ENCODE measurements at regions not wholly inside any gene's neighbourhood (a gene's known extent, or its start where the extent isn't known, plus 50 kb on each side); places are given as distances from the start of the nearest gene placed in this dataset.

DNA sequence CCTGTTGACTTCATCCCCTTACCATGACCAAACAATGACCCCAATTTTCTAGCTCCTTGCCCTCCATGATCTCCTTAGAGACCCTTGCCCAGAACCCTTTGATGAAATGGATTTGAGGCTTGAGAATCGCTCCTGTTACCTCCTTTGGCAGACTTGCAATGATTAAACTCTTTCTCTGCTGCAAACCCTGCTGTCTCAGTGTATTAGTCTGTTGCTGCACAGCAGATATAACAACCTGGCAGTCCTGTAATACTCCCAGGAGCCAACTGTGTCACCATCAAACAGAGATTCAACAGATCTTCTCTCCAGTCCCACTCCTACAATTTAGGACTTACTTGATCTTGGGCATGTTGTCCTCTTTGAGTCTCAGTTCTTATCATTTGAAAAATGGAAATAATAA, 242.9 kb downstream of the HRH4 start:
- TF ChIP-seq CTCF (conservative IDR thresholded peaks at IDR 0.05; ENCODE audit: low read depth, low read length) = no peak
- no peak overlapping the region for H3K4me3 ChIP-seq (ENCODE audit: low read length)
- no peak for DNase-seq (ENCODE audit: low read depth)

DNA sequence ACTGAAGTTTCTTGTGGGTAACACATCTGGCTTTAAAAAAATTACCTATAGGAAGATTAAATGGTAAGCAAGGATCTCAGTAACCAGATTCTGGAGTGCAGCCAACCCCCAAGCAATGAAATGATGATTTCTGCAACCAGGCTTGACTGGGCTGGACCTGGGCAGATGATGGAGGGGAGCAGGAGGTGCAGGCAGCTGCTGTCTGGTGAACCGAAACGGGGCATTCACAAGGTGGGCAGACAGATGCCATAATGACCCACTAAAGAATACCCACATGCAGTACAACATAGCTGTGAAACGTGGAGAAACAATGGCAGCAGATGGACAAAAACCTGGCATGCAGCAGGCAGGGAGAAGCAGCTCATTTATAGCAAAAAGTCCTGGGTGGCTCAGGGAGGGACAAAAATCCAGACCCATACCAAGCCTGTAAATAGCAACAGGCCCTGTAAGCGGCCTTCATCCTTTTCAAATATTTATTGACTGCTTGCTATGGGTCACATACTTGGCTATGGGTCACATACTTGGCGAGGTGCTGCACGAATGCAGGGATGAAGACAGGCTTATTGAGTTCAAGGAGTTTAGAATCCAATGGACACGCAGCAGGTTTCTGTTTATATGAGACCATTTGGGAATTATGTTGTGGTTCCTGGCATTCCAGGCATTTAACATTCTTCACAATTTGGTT, 244.7 kb downstream of the HRH4 start:
- DNase-seq (ENCODE audit: low read depth) = peak; percentile 53
- no peak overlapping the region for H3K4me3 ChIP-seq (ENCODE audit: low read length)
- no peak for TF ChIP-seq CTCF (conservative IDR thresholded peaks at IDR 0.05; ENCODE audit: low read depth, low read length)

- no peak for DNase-seq (ENCODE audit: low read depth)
- no peak overlapping the region for H3K4me3 ChIP-seq (ENCODE audit: low read length)
- TF ChIP-seq CTCF (conservative IDR thresholded peaks at IDR 0.05; ENCODE audit: low read depth, low read length) = no peak
Observed at GRCh38 chr18:24710474-24710873, 250.0 kb downstream of the HRH4 start.

DNA sequence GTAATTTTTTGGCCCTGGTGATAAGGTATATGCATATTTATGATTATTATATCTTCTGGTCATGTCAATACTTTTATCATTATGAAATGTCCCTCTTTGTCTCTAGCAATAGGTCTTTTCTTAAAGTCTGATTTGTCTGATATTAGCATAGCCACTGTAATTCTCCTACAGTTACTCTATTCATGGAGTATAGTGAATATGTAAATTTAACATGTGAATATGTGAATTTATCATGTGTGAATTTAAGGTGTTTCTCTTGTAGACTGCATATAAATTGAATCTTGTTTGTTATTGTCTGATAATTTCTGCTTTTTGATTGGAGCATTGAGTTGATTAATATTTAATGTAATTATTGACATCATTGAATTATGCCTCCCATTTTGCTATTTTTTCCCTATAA, 259.4 kb downstream of the HRH4 start:
- no peak for TF ChIP-seq CTCF (conservative IDR thresholded peaks at IDR 0.05; ENCODE audit: low read depth, low read length)
- no peak for DNase-seq (ENCODE audit: low read depth)
- H3K4me3 ChIP-seq (ENCODE audit: low read length) = no peak overlapping the region

DNA sequence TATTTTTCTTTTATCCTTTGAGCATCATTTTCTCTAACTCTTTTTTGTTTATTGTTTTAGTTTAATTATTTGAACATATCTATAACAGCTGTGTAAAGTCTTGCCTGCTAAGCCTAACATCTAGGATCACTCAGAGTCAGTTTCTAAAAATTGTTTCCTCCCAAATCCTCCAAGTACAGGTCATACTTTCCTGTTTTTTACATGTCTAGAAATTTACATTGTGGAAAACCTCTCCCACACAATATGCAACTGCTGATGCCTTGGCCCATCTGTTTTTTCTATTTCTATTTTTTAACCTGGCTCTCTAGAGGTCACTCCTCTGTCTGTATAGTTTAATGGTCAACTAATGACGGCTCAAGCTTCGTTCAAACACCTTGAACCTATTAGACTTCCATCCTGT, 261.0 kb downstream of the HRH4 start:
- TF ChIP-seq CTCF (conservative IDR thresholded peaks at IDR 0.05; ENCODE audit: low read depth, low read length) = no peak
- H3K4me3 ChIP-seq (ENCODE audit: low read length) = no peak overlapping the region
- no peak for DNase-seq (ENCODE audit: low read depth)

GRCh38 chr18:24725644-24726415, 265.4 kb downstream of the HRH4 start:
- no peak for DNase-seq (ENCODE audit: low read depth)
- no peak for TF ChIP-seq CTCF (conservative IDR thresholded peaks at IDR 0.05; ENCODE audit: low read depth, low read length)
- H3K4me3 ChIP-seq (ENCODE audit: low read length) = no peak overlapping the region

Data from retinal pigment epithelial cell (primary cell).